HL-60 (cell line): ENCODE measurements at regions not wholly inside any gene's neighbourhood (a gene's known extent, or its start where the extent isn't known, plus 50 kb on each side); places are given as distances from the start of the nearest gene placed in this dataset.

ENCODE experiments used
- POLR2AphosphoS5 ChIP-seq: IDR thresholded peaks from 2 replicates; pipeline ENCODE4 v1.6.1; 2012; ENCODE audit warnings: low read depth
- TF ChIP-seq, protein P1 (sequence below): IDR thresholded peaks from 2 replicates; pipeline ENCODE4 v1.6.1; 2012; ENCODE audit warnings: low read depth; ENCODE audit not compliant: insufficient replicate concordance

DNA sequence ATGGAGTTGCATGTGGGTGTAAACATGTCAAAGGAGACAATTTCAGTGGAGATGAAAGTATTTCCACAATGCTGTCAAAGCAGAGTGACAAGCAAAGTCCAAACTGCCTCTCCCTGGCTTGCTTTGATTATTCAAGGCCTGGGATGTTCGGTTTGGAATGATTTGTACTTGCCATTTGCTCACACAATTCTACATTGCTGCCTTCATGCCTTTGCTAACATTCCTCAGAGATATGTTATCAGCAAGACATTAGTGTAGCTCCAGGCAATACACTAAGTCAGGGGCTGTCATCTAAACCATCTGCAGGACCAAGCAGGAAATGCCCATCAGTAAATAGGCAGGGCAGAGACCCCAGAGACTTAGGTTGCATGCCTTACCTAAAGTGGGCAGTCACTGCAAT lies 79.6 kb upstream of the C1QTNF7 start:
- no peak for TF ChIP-seq POLR2AphosphoS5
- TF ChIP-seq, protein P1, sequence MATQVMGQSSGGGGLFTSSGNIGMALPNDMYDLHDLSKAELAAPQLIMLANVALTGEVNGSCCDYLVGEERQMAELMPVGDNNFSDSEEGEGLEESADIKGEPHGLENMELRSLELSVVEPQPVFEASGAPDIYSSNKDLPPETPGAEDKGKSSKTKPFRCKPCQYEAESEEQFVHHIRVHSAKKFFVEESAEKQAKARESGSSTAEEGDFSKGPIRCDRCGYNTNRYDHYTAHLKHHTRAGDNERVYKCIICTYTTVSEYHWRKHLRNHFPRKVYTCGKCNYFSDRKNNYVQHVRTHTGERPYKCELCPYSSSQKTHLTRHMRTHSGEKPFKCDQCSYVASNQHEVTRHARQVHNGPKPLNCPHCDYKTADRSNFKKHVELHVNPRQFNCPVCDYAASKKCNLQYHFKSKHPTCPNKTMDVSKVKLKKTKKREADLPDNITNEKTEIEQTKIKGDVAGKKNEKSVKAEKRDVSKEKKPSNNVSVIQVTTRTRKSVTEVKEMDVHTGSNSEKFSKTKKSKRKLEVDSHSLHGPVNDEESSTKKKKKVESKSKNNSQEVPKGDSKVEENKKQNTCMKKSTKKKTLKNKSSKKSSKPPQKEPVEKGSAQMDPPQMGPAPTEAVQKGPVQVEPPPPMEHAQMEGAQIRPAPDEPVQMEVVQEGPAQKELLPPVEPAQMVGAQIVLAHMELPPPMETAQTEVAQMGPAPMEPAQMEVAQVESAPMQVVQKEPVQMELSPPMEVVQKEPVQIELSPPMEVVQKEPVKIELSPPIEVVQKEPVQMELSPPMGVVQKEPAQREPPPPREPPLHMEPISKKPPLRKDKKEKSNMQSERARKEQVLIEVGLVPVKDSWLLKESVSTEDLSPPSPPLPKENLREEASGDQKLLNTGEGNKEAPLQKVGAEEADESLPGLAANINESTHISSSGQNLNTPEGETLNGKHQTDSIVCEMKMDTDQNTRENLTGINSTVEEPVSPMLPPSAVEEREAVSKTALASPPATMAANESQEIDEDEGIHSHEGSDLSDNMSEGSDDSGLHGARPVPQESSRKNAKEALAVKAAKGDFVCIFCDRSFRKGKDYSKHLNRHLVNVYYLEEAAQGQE: no peak
